ENCODE measurements at regions not wholly inside any gene's neighbourhood (a gene's known extent, or its start where the extent isn't known, plus 50 kb on each side); places are given as distances from the start of the nearest gene placed in this dataset.

DNA sequence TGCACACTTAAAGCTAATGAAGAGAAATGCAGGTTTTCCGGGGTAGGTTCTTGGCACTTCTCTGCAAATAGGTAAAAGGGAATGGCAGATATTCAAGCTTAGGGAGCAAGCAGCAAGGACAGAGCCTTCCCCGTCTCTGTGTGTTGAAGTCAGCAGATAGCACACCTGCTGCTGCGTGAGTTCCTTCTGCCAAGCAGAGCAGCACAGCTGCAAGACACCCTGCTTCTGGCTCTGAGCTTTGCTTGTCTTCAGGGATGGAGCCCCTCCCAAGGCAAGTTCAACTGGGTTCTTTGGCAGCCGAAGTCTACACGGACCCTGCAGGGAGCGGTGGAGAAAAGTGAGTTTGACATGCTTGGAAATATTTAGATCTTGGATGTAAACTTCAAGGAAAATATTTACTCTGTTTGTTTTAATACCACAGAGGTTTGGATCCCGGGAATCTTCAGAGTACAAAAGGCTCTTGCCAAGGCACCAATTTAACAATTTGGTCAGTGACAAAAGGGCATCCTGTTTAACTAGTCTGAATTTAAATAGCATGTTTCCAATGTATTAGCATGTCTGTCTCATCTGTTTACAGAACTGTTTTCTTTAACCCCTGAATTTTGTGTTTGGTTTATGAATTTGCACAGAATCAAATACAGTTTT is 113.4 kb upstream of the KCNJ16 start:
- TF ChIP-seq, protein P1, sequence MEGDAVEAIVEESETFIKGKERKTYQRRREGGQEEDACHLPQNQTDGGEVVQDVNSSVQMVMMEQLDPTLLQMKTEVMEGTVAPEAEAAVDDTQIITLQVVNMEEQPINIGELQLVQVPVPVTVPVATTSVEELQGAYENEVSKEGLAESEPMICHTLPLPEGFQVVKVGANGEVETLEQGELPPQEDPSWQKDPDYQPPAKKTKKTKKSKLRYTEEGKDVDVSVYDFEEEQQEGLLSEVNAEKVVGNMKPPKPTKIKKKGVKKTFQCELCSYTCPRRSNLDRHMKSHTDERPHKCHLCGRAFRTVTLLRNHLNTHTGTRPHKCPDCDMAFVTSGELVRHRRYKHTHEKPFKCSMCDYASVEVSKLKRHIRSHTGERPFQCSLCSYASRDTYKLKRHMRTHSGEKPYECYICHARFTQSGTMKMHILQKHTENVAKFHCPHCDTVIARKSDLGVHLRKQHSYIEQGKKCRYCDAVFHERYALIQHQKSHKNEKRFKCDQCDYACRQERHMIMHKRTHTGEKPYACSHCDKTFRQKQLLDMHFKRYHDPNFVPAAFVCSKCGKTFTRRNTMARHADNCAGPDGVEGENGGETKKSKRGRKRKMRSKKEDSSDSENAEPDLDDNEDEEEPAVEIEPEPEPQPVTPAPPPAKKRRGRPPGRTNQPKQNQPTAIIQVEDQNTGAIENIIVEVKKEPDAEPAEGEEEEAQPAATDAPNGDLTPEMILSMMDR (IDR thresholded peaks at IDR 0.05; ENCODE audit: poor library complexity, severe bottlenecking): no peak
- no peak for TF ChIP-seq TAF1 (IDR thresholded peaks at IDR 0.05; ENCODE audit: low read depth)
- no peak for TF ChIP-seq RAD21 (conservative IDR thresholded peaks at IDR 0.05)
- TF ChIP-seq EP300 (conservative IDR thresholded peaks at IDR 0.05; ENCODE audit: poor library complexity, severe bottlenecking): no peak
- TF ChIP-seq EZH2 (IDR thresholded peaks at IDR 0.05; ENCODE audit: borderline replicate concordance, insufficient read depth, low read length, poor library complexity, severe bottlenecking): no peak
- no peak for TF ChIP-seq POLR2AphosphoS5 (IDR thresholded peaks at IDR 0.05)
